HepG2 (cell line): ENCODE measurements at regions not wholly inside any gene's neighbourhood (a gene's known extent, or its start where the extent isn't known, plus 50 kb on each side); places are given as distances from the start of the nearest gene placed in this dataset.

Experiments used
- ATAC-seq: fragments of 200-7000 bp; cut with Tn5 transposase; 3 replicates; pipeline ENCODE4 v1.9.1; 2020; ENCODE audit warnings: mild to moderate bottlenecking, moderate library complexity
- BruUV-seq: library from RNA; stranded (reverse); fragments of 400-500 nt; replicated peaks from 2 replicates; lab custom pipeline; 2021; lab: Mats Ljungman, UMichigan
- CTCF ChIA-PET: fragments of 300-600 bp; formaldehyde crosslinking; extraction: SDS; loops from one replicate; lab custom pipeline; 2021; ENCODE audit warnings: low total read pairs, inconsistent platforms, low intra/inter-chr PET ratio; lab: Yijun Ruan, JAX
- POLR2A ChIA-PET: fragments of 350-600 bp; sonication (Branson Sonifier 250); formaldehyde crosslinking; loops from one replicate; lab custom pipeline; 2020; ENCODE audit warnings: antibody characterized with exemption, inconsistent platforms; lab: Yijun Ruan, JAX
- DNase-seq: peaks from one replicate; pipeline ENCODE4 v3.0.0-alpha.2; 2015; ENCODE audit warnings: low spot score
- FAIRE-seq: peaks from 3 replicates; lab custom pipeline; 2011; peaks lifted over from hg19 to GRCh38; lab: Jason Lieb, UNC
- H2AFZ ChIP-seq: one replicate; pipeline ENCODE4 v1.6.1; 2011; ENCODE audit warnings: low read length, inconsistent platforms
- H3K27ac ChIP-seq: fragments of 300-600 bp; 3 replicates; pipeline ENCODE4 v1.8.0; 2011; ENCODE audit warnings: mixed run types, mild to moderate bottlenecking, mixed read lengths, low read length, inconsistent platforms; ENCODE audit not compliant: insufficient read depth; ENCODE audit errors: extremely low read length
- H3K27me3 ChIP-seq, 2 experiments: fragments of 200-600 bp in 1 of 2; 2 replicates in 1 of 2; 3 replicates in 1 of 2; pipeline versions ENCODE4 v1.6.0 to v1.8.0; 2011; ENCODE audit warnings: low read length in 2 of 2, mild to moderate bottlenecking in 2 of 2, moderate library complexity in 2 of 2, inconsistent platforms in 1 of 2; ENCODE audit not compliant: insufficient read depth in 2 of 2, control insufficient read depth in 1 of 2
- H3K36me3 ChIP-seq, 2 experiments: fragments of 200-600 bp in 1 of 2; replicated peaks in 1 of 2; 2 replicates in 1 of 2; 3 replicates in 1 of 2; pipeline versions ENCODE4 v1.5.1 to v1.8.0; 2011; ENCODE audit warnings: low read length in 2 of 2, inconsistent platforms in 1 of 2; ENCODE audit not compliant: insufficient read depth in 2 of 2, control insufficient read depth in 1 of 2
- H3K4me1 ChIP-seq: 2 replicates; pipeline ENCODE4 v1.5.1; 2012; ENCODE audit warnings: low read length, inconsistent platforms; ENCODE audit not compliant: insufficient read depth
- H3K4me2 ChIP-seq: 2 replicates; pipeline ENCODE4 v1.6.0; 2011; ENCODE audit warnings: low read depth, low read length, inconsistent platforms
- H3K4me3 ChIP-seq, 3 experiments: fragments of 200-600 bp in 1 of 3; sonication (generic), shearing (Covaris generic) in 1 of 3; replicated peaks in 1 of 3; 2 replicates each; pipeline ENCODE4 v1.5.1; 2011 to 2016; ENCODE audit warnings: low read length in 3 of 3, inconsistent platforms in 2 of 3, low read depth in 2 of 3, mild to moderate bottlenecking in 2 of 3, control low read depth in 1 of 3, mixed read lengths in 1 of 3; ENCODE audit not compliant: insufficient read depth in 1 of 3
- H3K79me2 ChIP-seq: one replicate; pipeline ENCODE4 v1.6.1; 2011; ENCODE audit warnings: low read length, inconsistent platforms; ENCODE audit not compliant: insufficient read depth
- H3K9ac ChIP-seq: 2 replicates; pipeline ENCODE4 v1.6.0; 2011; ENCODE audit warnings: mild to moderate bottlenecking, low read depth, low read length, inconsistent platforms; ENCODE audit not compliant: insufficient read depth
- H3K9me3 ChIP-seq: 2 replicates; pipeline ENCODE4 v1.5.1; 2012; ENCODE audit warnings: mild to moderate bottlenecking, low read length
- H4K20me1 ChIP-seq: 2 replicates; pipeline ENCODE4 v1.6.0; 2011; ENCODE audit warnings: inconsistent platforms, mild to moderate bottlenecking, low read length, moderate library complexity; ENCODE audit not compliant: insufficient read depth
- FOXK1 ChIP-seq: sonication (generic); formaldehyde crosslinking; IDR thresholded peaks from 2 replicates; pipeline ENCODE4 v1.4.0; 2020; ENCODE audit warnings: low read depth, missing genetic modification reagents, borderline replicate concordance
- SMAD9 ChIP-seq: sonication (generic); formaldehyde crosslinking; IDR thresholded peaks from 2 replicates; pipeline ENCODE4 v1.5.1; 2020; ENCODE audit warnings: mild to moderate bottlenecking, missing genetic modification reagents
- ZFAT ChIP-seq: sonication (generic); formaldehyde crosslinking; conservative IDR thresholded peaks from 2 replicates; pipeline ENCODE4 v1.8.1; 2023; ENCODE audit warnings: missing genetic modification reagents, inconsistent platforms
- ZNF234 ChIP-seq: sonication (generic); formaldehyde crosslinking; conservative IDR thresholded peaks from 2 replicates; pipeline ENCODE4 v1.5.1; 2020; ENCODE audit warnings: mild to moderate bottlenecking, missing genetic modification reagents
- ZNF512 ChIP-seq: sonication (generic); formaldehyde crosslinking; IDR thresholded peaks from 2 replicates; pipeline ENCODE4 v1.4.0; 2020; ENCODE audit warnings: mild to moderate bottlenecking, missing genetic modification reagents
- ZNF7 ChIP-seq: IDR thresholded peaks from 2 replicates; pipeline ENCODE4 v1.6.1; 2016; ENCODE audit warnings: missing biosample characterization, missing genetic modification reagents
- ZNF75D ChIP-seq: sonication (generic); formaldehyde crosslinking; IDR thresholded peaks from 2 replicates; pipeline ENCODE4 v1.8.1; 2023; ENCODE audit warnings: missing genetic modification reagents, mild to moderate bottlenecking, borderline replicate concordance
- WGBS: methylation state at CpG from one replicate; pipeline ENCODE4 v1.1.6; 2017; ENCODE audit warnings: low lambda C conversion rate; 5-methylcytosine and 5-hydroxymethylcytosine counted together
- in situ Hi-C: cut with HindIII; loops from 2 replicates; pipeline ENCODE4 v1.10.0; 2017; ENCODE audit warnings: low pct_unique_long_range_greater_than_20kb; ENCODE audit not compliant: extremely low pct_ligation_motif_present
- intact Hi-C: fragments of 100-400 bp; cut with micrococcal nuclease; formaldehyde crosslinking; loops from one replicate; pipeline ENCODE4 v1.10.0; 2022; ENCODE audit not compliant: unreplicated experiment
- TF ChIP-seq, protein P1 (sequence below): sonication (generic); formaldehyde crosslinking; IDR thresholded peaks from 2 replicates; pipeline ENCODE4 v1.4.0; 2020; ENCODE audit warnings: low read depth, mild to moderate bottlenecking, missing genetic modification reagents

DNA sequence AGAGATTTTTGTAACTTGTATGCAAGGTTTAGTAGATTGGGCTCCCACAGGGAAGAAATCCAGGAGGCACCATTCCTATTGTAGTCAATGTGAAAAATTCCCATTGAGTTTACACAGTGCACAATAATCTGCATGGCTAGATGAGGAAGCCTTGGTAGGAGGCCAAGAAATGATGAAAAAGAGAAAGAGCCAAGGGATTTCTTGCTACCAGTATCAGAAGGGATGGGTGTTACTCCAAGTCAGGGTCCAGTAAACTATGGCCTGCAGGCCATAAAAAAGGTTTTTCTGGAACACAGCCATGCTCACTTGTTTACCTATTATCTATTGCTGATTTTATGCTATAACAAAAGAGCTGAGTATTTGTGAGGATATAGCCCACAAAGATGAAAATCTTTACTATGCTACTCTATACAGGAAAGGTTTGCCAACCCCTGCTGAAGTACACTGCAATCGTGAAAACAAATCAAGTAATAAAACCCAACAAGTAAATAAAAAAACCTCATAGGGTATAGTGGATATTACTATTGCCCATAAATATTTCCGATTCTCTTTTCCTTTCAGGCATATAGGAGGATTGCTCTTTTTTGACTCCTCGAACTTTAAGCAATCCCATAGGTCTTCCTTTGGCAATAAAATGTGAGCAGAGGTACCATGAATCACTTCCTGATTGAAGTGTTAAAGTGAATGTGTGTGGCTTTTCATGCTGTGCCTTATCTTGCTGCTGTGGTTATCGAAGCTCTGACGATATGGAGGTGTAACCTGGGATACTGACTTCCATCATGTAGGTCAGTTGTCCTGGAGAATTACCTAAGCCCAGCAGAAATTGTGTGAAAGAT lies 256.3 kb upstream of the MAGI2 start (continued):
- TF ChIP-seq, protein P1, sequence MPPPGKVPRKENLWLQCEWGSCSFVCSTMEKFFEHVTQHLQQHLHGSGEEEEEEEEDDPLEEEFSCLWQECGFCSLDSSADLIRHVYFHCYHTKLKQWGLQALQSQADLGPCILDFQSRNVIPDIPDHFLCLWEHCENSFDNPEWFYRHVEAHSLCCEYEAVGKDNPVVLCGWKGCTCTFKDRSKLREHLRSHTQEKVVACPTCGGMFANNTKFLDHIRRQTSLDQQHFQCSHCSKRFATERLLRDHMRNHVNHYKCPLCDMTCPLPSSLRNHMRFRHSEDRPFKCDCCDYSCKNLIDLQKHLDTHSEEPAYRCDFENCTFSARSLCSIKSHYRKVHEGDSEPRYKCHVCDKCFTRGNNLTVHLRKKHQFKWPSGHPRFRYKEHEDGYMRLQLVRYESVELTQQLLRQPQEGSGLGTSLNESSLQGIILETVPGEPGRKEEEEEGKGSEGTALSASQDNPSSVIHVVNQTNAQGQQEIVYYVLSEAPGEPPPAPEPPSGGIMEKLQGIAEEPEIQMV (CRISPR knock-in tag): no peak
- TF ChIP-seq ZNF234 (no peak), ZFAT (CRISPR knock-in tag) (no peak)

- no peak for TF ChIP-seq ZNF75D (CRISPR knock-in tag)
- H3K9ac ChIP-seq: no peak overlapping the region
- no peaks in the 10 kb centered on the region for H3K4me1 ChIP-seq
- FAIRE-seq (no peak), ATAC-seq (no peak), DNase-seq (no peak)
- H2AFZ ChIP-seq: no peak overlapping the region
- BruUV-seq: no TSS peak
- H3K27me3 ChIP-seq: no peaks in the 10 kb centered on the region
- H3K27ac ChIP-seq: no peak overlapping the region
- no peak overlapping the region for H3K4me3 ChIP-seq
- in situ Hi-C loops (no loop called here), intact Hi-C loops (no loop called here)
- CTCF ChIA-PET: no interaction called here
- H3K79me2 ChIP-seq: no peaks in the 10 kb centered on the region
- POLR2A ChIA-PET: no interaction called here
- WGBS: 0% methylated on average over 1 of the region's 1 CpG
- H3K36me3 ChIP-seq: no peaks in the 10 kb centered on the region
- no peaks in the 10 kb centered on the region for H4K20me1 ChIP-seq
- H3K4me2 ChIP-seq: no peak overlapping the region
- no peaks in the 10 kb centered on the region for H3K9me3 ChIP-seq
Measured at GRCh38 chr7:79702116-79702515, 248.6 kb upstream of the MAGI2 start.

- H4K20me1 ChIP-seq: no peaks in the 10 kb centered on the region
- no peak overlapping the region for H3K9ac ChIP-seq
- H2AFZ ChIP-seq: no peak overlapping the region
- H3K27ac ChIP-seq: no peak overlapping the region
- no peaks in the 10 kb centered on the region for H3K36me3 ChIP-seq
- no peaks in the 10 kb centered on the region for H3K27me3 ChIP-seq
- ATAC-seq (no peak), DNase-seq (no peak), FAIRE-seq (no peak)
- H3K4me2 ChIP-seq: no peak overlapping the region
- intact Hi-C loops (no loop called here), in situ Hi-C loops (no loop called here)
- H3K4me3 ChIP-seq: no peak overlapping the region
- ChIA-PET POLR2A (no interaction called here), CTCF (no interaction called here)
- H3K79me2 ChIP-seq: no peaks in the 10 kb centered on the region
- no TSS peak for BruUV-seq
- WGBS: 0% methylated on average over 3 of the region's 3 CpGs
- no peaks in the 10 kb centered on the region for H3K9me3 ChIP-seq
- H3K4me1 ChIP-seq: no peaks in the 10 kb centered on the region
- no peak for TF ChIP-seq SMAD9
- TF ChIP-seq ZNF512 (CRISPR knock-in tag): no peak
- TF ChIP-seq FOXK1 (CRISPR knock-in tag): no peak
- no peak for TF ChIP-seq ZNF7 (CRISPR knock-in tag)
Measured at GRCh38 chr7:79692015-79692414, 238.5 kb upstream of the MAGI2 start.
